IgD-negative memory B cell (primary cell): ENCODE measurements at regions not wholly inside any gene's neighbourhood (a gene's known extent, or its start where the extent isn't known, plus 50 kb on each side); places are given as distances from the start of the nearest gene placed in this dataset.
"Not testable (repeated sequence)": the region's sequence is repeated elsewhere in the genome, so short reads cannot be mapped to it uniquely, and the experiment has no call there.

Experiments
- H3K27ac Mint-ChIP-seq, 3 donors: one replicate each; pipeline ENCODE4 v1.8.0; 2020 to 2022; ENCODE audit warnings: mild to moderate bottlenecking in 3 of 3, mixed read lengths in 3 of 3, moderate library complexity in 1 of 3
- H3K27me3 Mint-ChIP-seq: one replicate; pipeline ENCODE4 v1.8.0; 2021; ENCODE audit warnings: mixed read lengths
- H3K36me3 Mint-ChIP-seq: one replicate; pipeline ENCODE4 v1.8.0; 2020; ENCODE audit warnings: mild to moderate bottlenecking, mixed read lengths
- H3K4me1 Mint-ChIP-seq, 3 donors: one replicate each; pipeline ENCODE4 v1.8.0; 2020 to 2022; ENCODE audit warnings: mixed read lengths in 3 of 3, mild to moderate bottlenecking in 1 of 3
- H3K4me3 Mint-ChIP-seq, 4 donors: one replicate each; pipeline ENCODE4 v1.8.0; 2020 to 2022; ENCODE audit warnings: mild to moderate bottlenecking in 4 of 4, mixed read lengths in 4 of 4, moderate library complexity in 3 of 4
- H3K9me3 Mint-ChIP-seq, 3 donors: one replicate each; pipeline ENCODE4 v1.8.0; 2020 to 2021; ENCODE audit warnings: mixed read lengths in 3 of 3, mild to moderate bottlenecking in 1 of 3

GRCh38 chr6:74603322-74604076 lies 602.4 kb downstream of the COL12A1 start:
- Mint-ChIP-seq H3K27me3 (no peaks in the 10 kb centered on the region), H3K4me1 (peaks cover 0 to 3% (median 2%) of the 10 kb centered on the region in 3 donors), H3K27ac (no peak overlapping the region), H3K36me3 (no peaks in the 10 kb centered on the region), H3K4me3 (no peak overlapping the region), H3K9me3 (no peaks in the 10 kb centered on the region)

DNA sequence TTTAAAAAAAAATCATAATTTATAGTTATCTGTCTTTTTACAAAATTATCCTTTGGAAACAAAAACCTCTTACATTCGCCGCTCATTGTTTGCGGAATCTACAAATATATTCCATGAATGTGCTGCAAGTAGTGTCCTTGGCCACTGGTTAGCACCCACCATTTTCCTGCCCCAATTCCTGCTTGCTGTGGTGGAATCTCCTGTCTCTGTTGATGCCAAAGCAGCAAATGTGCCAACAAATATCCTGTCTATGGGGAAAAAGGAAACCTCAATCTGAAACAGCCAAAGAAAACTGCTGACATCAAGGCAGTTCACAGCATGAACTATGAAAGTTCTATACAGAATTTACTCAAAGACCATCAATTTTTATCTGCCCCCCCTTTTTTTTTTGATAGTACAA lies 603.6 kb downstream of the COL12A1 start:
- Mint-ChIP-seq H3K4me1 (peaks cover 0 to 3% (median 3%) of the 10 kb centered on the region in 3 donors), H3K27ac (no peak overlapping the region), H3K36me3 (no peaks in the 10 kb centered on the region), H3K27me3 (no peaks in the 10 kb centered on the region), H3K4me3 (no peak overlapping the region), H3K9me3 (no peaks in the 10 kb centered on the region)

GRCh38 chr6:74598462-74599393 lies 607.1 kb downstream of the COL12A1 start:
- no peaks in the 10 kb centered on the region for H3K9me3 Mint-ChIP-seq
- H3K27ac Mint-ChIP-seq = peak overlapping the region in 1 of 3 donors; percentile 2
- H3K4me3 Mint-ChIP-seq = no peak overlapping the region
- no peaks in the 10 kb centered on the region for H3K27me3 Mint-ChIP-seq
- H3K4me1 Mint-ChIP-seq = peaks cover 0 to 3% (median 3%) of the 10 kb centered on the region in 3 donors
- H3K36me3 Mint-ChIP-seq = no peaks in the 10 kb centered on the region

DNA sequence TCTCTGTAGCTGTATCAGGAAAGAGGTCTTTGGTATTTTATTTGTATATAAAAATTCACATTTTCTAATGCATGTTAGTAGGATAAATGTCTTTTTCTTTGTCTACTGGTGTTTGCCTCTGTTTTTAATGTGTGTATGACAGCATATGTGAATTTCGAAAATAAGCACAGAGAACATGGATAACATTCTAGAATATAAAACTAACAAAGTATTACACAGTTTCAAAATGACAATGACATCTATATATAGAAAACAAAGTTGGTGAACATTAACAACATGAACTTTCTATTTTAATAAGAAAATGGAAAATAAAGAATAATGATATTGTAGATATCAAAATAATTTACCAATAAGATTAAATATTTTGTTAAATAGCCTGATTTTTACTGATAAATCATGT lies 608.0 kb downstream of the COL12A1 start:
- Mint-ChIP-seq H3K36me3 (no peaks in the 10 kb centered on the region), H3K4me1 (peaks cover 0 to 3% (median 3%) of the 10 kb centered on the region in 3 donors), H3K9me3 (peaks cover 0 to 4% (median 3%) of the 10 kb centered on the region in 3 donors), H3K27ac (no peak overlapping the region), H3K4me3 (no peak overlapping the region), H3K27me3 (no peaks in the 10 kb centered on the region)

GRCh38 chr6:74597266-74597665 lies 608.6 kb downstream of the COL12A1 start:
- Mint-ChIP-seq H3K4me3 (no peak overlapping the region), H3K4me1 (peaks cover 0 to 3% (median 3%) of the 10 kb centered on the region in 3 donors)

GRCh38 chr6:74596588-74596987 lies 609.3 kb downstream of the COL12A1 start:
- Mint-ChIP-seq H3K4me3 (no peak overlapping the region), H3K9me3 (peaks cover 0 to 5% (median 5%) of the 10 kb centered on the region in 3 donors), H3K27me3 (no peaks in the 10 kb centered on the region), H3K36me3 (no peaks in the 10 kb centered on the region), H3K4me1 (peaks cover 0 to 3% (median 3%) of the 10 kb centered on the region in 3 donors), H3K27ac (no peak overlapping the region)

More at GRCh38 chr6:74597266-74597665, 608.6 kb downstream of the COL12A1 start:
- H3K36me3 Mint-ChIP-seq = no peaks in the 10 kb centered on the region
- H3K27ac Mint-ChIP-seq = no peak overlapping the region
- no peaks in the 10 kb centered on the region for H3K27me3 Mint-ChIP-seq
- H3K9me3 Mint-ChIP-seq = peaks cover 0 to 5% (median 3%) of the 10 kb centered on the region in 3 donors

- H3K9me3 Mint-ChIP-seq, H3K4me3 Mint-ChIP-seq, H3K36me3 Mint-ChIP-seq, H3K27ac Mint-ChIP-seq, H3K4me1 Mint-ChIP-seq, H3K27me3 Mint-ChIP-seq: not testable (repeated sequence)
Observed at GRCh38 chr6:74594350-74594749, 611.5 kb downstream of the COL12A1 start.

GRCh38 chr6:74588094-74588832 lies 617.6 kb downstream of the COL12A1 start:
- Mint-ChIP-seq H3K27me3 (no peaks in the 10 kb centered on the region), H3K36me3 (no peaks in the 10 kb centered on the region), H3K27ac (no peak overlapping the region)

GRCh38 chr6:74587386-74587785 lies 618.5 kb downstream of the COL12A1 start:
- Mint-ChIP-seq H3K9me3 (peaks cover 1 to 4% (median 3%) of the 10 kb centered on the region in 3 donors), H3K4me3 (no peak overlapping the region), H3K27ac (no peak overlapping the region)

More at GRCh38 chr6:74588094-74588832, 617.6 kb downstream of the COL12A1 start:
- no peak overlapping the region for H3K4me3 Mint-ChIP-seq
- peaks cover 1 to 8% (median 7%) of the 10 kb centered on the region in 3 donors for H3K9me3 Mint-ChIP-seq
- H3K4me1 Mint-ChIP-seq = no peaks in the 10 kb centered on the region

DNA sequence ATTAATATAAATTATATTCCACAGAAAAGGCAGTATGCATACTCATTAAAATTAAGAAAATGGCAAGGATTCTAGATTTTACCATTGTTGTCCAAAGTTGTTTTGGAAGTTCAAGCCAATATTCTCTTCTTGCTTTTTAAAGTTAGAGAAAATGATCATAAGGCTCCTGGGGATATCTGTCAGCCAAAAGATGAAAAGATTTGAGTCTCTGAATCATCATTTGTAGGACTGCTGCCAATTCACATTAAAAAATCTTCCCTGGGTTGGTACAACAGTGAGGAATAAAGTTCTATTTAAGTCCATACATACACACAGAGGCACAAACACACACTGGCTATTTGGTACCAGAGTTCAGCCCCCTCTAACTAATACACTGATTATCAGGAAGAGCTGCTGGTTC lies 620.1 kb downstream of the COL12A1 start:
- Mint-ChIP-seq H3K4me3 (no peak overlapping the region), H3K36me3 (no peaks in the 10 kb centered on the region), H3K27ac (no peak overlapping the region), H3K4me1 (no peaks in the 10 kb centered on the region), H3K27me3 (no peaks in the 10 kb centered on the region), H3K9me3 (peaks cover 1 to 3% (median 2%) of the 10 kb centered on the region in 3 donors)

More at GRCh38 chr6:74587386-74587785, 618.5 kb downstream of the COL12A1 start:
- Mint-ChIP-seq H3K27me3 (no peaks in the 10 kb centered on the region), H3K4me1 (no peaks in the 10 kb centered on the region), H3K36me3 (no peaks in the 10 kb centered on the region)

DNA sequence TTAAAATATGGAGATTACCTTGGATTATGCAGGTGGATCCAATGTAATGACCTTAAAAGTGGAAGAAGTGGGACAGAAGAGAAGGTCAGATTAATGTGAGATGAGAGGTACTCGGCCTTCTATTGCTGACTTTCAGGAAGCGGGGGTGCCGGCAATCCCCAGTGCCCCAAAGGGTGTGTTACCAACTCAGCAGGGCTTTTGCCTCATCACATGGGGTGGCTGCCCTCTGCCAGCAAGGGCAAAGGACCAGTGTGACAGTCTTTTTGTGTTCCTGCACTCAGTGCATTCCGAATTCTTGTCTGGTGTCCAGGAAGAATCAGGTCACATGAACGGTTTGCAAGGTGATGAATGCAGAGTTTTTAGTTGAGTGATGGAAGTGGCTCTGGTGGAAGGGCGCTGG lies 624.2 kb downstream of the COL12A1 start:
- Mint-ChIP-seq H3K27ac (no peak overlapping the region), H3K27me3 (no peaks in the 10 kb centered on the region), H3K4me3 (no peak overlapping the region), H3K36me3 (no peaks in the 10 kb centered on the region), H3K9me3 (peaks cover 0 to under 1% (median 0%) of the 10 kb centered on the region in 3 donors), H3K4me1 (no peaks in the 10 kb centered on the region)

- no peaks in the 10 kb centered on the region for H3K27me3 Mint-ChIP-seq
- H3K36me3 Mint-ChIP-seq = no peaks in the 10 kb centered on the region
- H3K9me3 Mint-ChIP-seq = no peaks in the 10 kb centered on the region
- no peaks in the 10 kb centered on the region for H3K4me1 Mint-ChIP-seq
- H3K27ac Mint-ChIP-seq = no peak overlapping the region
- no peak overlapping the region for H3K4me3 Mint-ChIP-seq
Observed at GRCh38 chr6:74579794-74580193, 626.1 kb downstream of the COL12A1 start.

DNA sequence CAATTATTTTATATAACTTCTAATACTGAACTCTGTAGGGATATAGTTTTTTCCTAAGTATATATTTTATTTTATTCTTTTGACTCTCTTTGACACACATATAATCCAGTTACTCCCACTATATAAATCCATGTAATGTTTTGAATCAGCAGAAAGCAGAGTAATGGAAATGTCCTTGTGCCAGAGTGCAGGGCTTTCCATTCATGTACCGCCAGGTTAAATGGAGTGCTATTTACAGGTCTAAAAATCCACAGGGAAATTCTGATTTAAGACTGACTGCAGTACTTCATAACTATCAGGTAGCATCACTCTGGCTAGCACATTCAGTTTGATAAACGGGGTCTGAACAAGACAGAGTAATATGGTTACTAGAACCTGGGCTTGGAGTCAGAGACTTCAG lies 626.8 kb downstream of the COL12A1 start:
- Mint-ChIP-seq H3K4me3 (no peak overlapping the region), H3K36me3 (no peaks in the 10 kb centered on the region), H3K4me1 (no peaks in the 10 kb centered on the region), H3K9me3 (no peaks in the 10 kb centered on the region), H3K27me3 (no peaks in the 10 kb centered on the region), H3K27ac (no peak overlapping the region)

DNA sequence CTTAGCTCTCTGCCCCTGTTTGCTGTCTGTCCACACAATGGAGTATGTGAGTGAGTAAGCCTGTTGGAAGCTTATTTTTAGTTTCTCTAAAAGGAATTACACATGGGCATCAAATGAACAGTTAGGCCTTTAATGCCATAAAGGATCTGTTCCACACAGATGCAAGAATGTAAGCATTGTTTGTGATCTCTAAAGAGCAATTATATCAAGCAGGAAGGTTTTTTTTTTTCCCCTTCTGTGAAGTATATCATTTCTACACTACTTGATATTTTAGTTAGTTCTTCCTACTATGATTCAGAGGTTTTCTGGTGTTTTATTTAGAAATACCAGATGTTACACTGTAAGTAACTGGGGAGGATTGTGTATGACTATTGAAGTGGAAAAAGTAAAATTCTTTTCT lies 627.5 kb downstream of the COL12A1 start:
- no peaks in the 10 kb centered on the region for H3K27me3 Mint-ChIP-seq
- H3K27ac Mint-ChIP-seq = no peak overlapping the region
- no peaks in the 10 kb centered on the region for H3K4me1 Mint-ChIP-seq
- no peaks in the 10 kb centered on the region for H3K9me3 Mint-ChIP-seq
- no peak overlapping the region for H3K4me3 Mint-ChIP-seq
- no peaks in the 10 kb centered on the region for H3K36me3 Mint-ChIP-seq

DNA sequence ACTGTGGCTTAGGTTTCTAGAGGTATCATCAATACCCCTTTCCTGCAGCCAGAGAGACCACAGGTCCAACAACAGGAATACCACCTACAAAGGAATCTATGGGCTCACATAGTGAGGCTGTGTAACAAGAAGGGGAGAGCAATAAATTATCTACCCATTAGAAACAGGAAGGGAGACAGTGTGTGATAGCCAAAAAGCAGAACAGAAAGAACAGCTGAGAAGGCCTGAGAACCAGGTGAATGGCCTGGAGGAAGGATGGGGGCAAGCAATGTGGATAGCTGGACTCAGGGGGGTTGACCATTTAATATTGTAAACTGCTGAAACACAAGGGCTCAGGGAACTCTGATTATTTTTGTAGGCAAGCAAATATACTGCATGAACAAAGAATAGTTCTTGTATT lies 628.2 kb downstream of the COL12A1 start:
- H3K27me3 Mint-ChIP-seq = no peaks in the 10 kb centered on the region
- H3K9me3 Mint-ChIP-seq = no peaks in the 10 kb centered on the region
- no peak overlapping the region for H3K27ac Mint-ChIP-seq
- no peak overlapping the region for H3K4me3 Mint-ChIP-seq
- H3K36me3 Mint-ChIP-seq = no peaks in the 10 kb centered on the region
- no peaks in the 10 kb centered on the region for H3K4me1 Mint-ChIP-seq
